GM12878 (cell line): ENCODE measurements at regions not wholly inside any gene's neighbourhood (a gene's known extent, or its start where the extent isn't known, plus 50 kb on each side); places are given as distances from the start of the nearest gene placed in this dataset.

Source experiments
- ATAC-seq: fragments of 200-7000 bp; cut with Tn5 transposase; 3 replicates; pipeline ENCODE4 v1.9.1; 2020; ENCODE audit warnings: mild to moderate bottlenecking, moderate library complexity
- BruUV-seq: library from RNA; stranded (reverse); fragments of 400-500 nt; replicated peaks from 2 replicates; lab custom pipeline; 2021; lab: Mats Ljungman, UMichigan
- CTCF ChIA-PET: fragments of 300-600 bp; sonication (Branson Sonifier 250); formaldehyde crosslinking; extraction: SDS; loops from one replicate; lab custom pipeline; 2021; ENCODE audit warnings: inconsistent platforms; lab: Yijun Ruan, JAX
- POLR2A ChIA-PET: fragments of 350-600 bp; formaldehyde crosslinking; extraction: SDS; loops from one replicate; lab custom pipeline; 2021; ENCODE audit warnings: inconsistent platforms; lab: Charles Lee
- RAD21 ChIA-PET: fragments of 300-600 bp; sonication (Branson Sonifier 250); formaldehyde crosslinking; loops from one replicate; lab custom pipeline; 2023; ENCODE audit warnings: antibody characterized with exemption; ENCODE audit not compliant: unreplicated experiment; lab: Charles Lee
- SMC1A ChIA-PET: fragments of 300-600 bp; sonication (Branson Sonifier 250); formaldehyde crosslinking; loops from one replicate; lab custom pipeline; 2023; ENCODE audit not compliant: unreplicated experiment, uncharacterized antibody; lab: Charles Lee
- DNase-seq: peaks from one replicate; pipeline ENCODE4 v3.0.0-alpha.2; 2011; ENCODE audit warnings: low read depth, low spot score
- FAIRE-seq: peaks from 3 replicates; lab custom pipeline; 2011; peaks lifted over from hg19 to GRCh38; lab: Jason Lieb, UNC
- H2AFZ ChIP-seq: 2 replicates; pipeline ENCODE4 v1.6.0; 2011; ENCODE audit warnings: low read depth, low read length, control low read depth; ENCODE audit not compliant: control insufficient read depth
- H3K27ac ChIP-seq: 2 replicates; pipeline ENCODE4 v1.5.1; 2011; ENCODE audit warnings: control low read depth; ENCODE audit not compliant: control insufficient read depth, insufficient read depth
- H3K27me3 ChIP-seq, 2 experiments: replicated peaks in 1 of 2; 2 replicates each; pipeline versions ENCODE4 v1.6.0 to v1.6.1; 2011; ENCODE audit warnings: low read length in 1 of 2; ENCODE audit not compliant: control insufficient read depth in 2 of 2, insufficient read depth in 2 of 2
- H3K36me3 ChIP-seq, 2 experiments: 2 replicates each; pipeline ENCODE4 v1.5.1; 2011; ENCODE audit warnings: low read length in 1 of 2; ENCODE audit not compliant: control insufficient read depth in 2 of 2, insufficient read depth in 2 of 2
- H3K4me1 ChIP-seq: 2 replicates; pipeline ENCODE4 v1.6.1; 2011; ENCODE audit warnings: mild to moderate bottlenecking, low read length, moderate library complexity, mixed read lengths; ENCODE audit not compliant: control insufficient read depth, insufficient read depth
- H3K4me2 ChIP-seq: 2 replicates; pipeline ENCODE4 v1.6.0; 2011; ENCODE audit warnings: control low read depth; ENCODE audit not compliant: control insufficient read depth, insufficient read depth
- H3K4me3 ChIP-seq: fragments of 200-600 bp; sonication (generic); 2 replicates; pipeline ENCODE4 v1.5.1; 2016
- H3K79me2 ChIP-seq: 2 replicates; pipeline ENCODE4 v1.6.0; 2011; ENCODE audit warnings: low read length; ENCODE audit not compliant: control insufficient read depth, insufficient read depth
- H3K9ac ChIP-seq: 2 replicates; pipeline ENCODE4 v1.8.0; 2011; ENCODE audit warnings: low read length, control low read depth, mixed read lengths; ENCODE audit not compliant: control insufficient read depth, insufficient read depth
- H3K9me3 ChIP-seq: replicated peaks from 3 replicates; pipeline ENCODE4 v1.5.1; 2011; ENCODE audit warnings: mild to moderate bottlenecking, low read length; ENCODE audit not compliant: control insufficient read depth, insufficient read depth
- H4K20me1 ChIP-seq: 2 replicates; pipeline ENCODE4 v1.6.0; 2011; ENCODE audit not compliant: control insufficient read depth, insufficient read depth
- ATF2 ChIP-seq: IDR thresholded peaks from 2 replicates; pipeline ENCODE4 v1.6.1; 2012; ENCODE audit warnings: low read length, inconsistent platforms
- IKZF2 ChIP-seq, 2 experiments: fragments of 450-650 bp; IDR thresholded peaks; 2 replicates each; pipeline ENCODE4 v1.6.1; 2017; ENCODE audit warnings: mild to moderate bottlenecking in 2 of 2, moderate library complexity in 2 of 2
- KLF5 ChIP-seq: fragments of 450-650 bp; IDR thresholded peaks from 2 replicates; pipeline ENCODE4 v1.6.1; 2014; ENCODE audit warnings: mild to moderate bottlenecking; ENCODE audit not compliant: partially characterized antibody
- LARP7 ChIP-seq: fragments of 450-650 bp; IDR thresholded peaks from 2 replicates; pipeline ENCODE4 v1.6.1; 2017; ENCODE audit warnings: mild to moderate bottlenecking
- MTA3 ChIP-seq: IDR thresholded peaks from 2 replicates; pipeline ENCODE4 v1.6.1; 2012; ENCODE audit warnings: low read length, inconsistent platforms, borderline replicate concordance
- MYB ChIP-seq: fragments of 150-350 bp; IDR thresholded peaks from 2 replicates; pipeline ENCODE4 v1.6.1; 2014; ENCODE audit warnings: mild to moderate bottlenecking, low read depth, low read length, borderline replicate concordance
- NFYA ChIP-seq: IDR thresholded peaks from 2 replicates; pipeline ENCODE4 v1.6.1; 2011; ENCODE audit warnings: low read depth, mild to moderate bottlenecking, low read length, improper control_type of control experiment, borderline replicate concordance
- WGBS: methylation state at CpG from one replicate; pipeline ENCODE4 v1.1.6; 2016; ENCODE audit warnings: low lambda C conversion rate; ENCODE audit not compliant: insufficient replicate concordance, insufficient coverage; ENCODE audit errors: missing lambda C conversion rate; 5-methylcytosine and 5-hydroxymethylcytosine counted together
- in situ Hi-C: fragments of 300-500 bp; cut with MboI; formaldehyde crosslinking; loops from 9 replicates; pipeline ENCODE4 v1.14.3; 2018; ENCODE audit warnings: mixed read lengths
- intact Hi-C: fragments of 100-400 bp; cut with micrococcal nuclease; formaldehyde crosslinking; loops from one replicate; pipeline ENCODE4 v1.14.2; 2022; ENCODE audit not compliant: unreplicated experiment
- TF ChIP-seq, protein P1 (sequence below): fragments of 450-650 bp; formaldehyde crosslinking; IDR thresholded peaks from 2 replicates; pipeline ENCODE4 v1.4.0; 2022; ENCODE audit warnings: mild to moderate bottlenecking, moderate library complexity

- SMC1A ChIA-PET: interaction anchor here (0.9 to 4.9 kb wide), 3 partner anchors 9 to 412 kb away, joined by 3 to 41 read pairs (median 7); no protein-coding TSS in a partner anchor
- in situ Hi-C loops: loop anchor here (5.0 kb wide), 3 partner anchors 126 to 411 kb away; no protein-coding TSS in a partner anchor
- no peak for FAIRE-seq
These were observed 456.1 kb downstream of the MFSD1 start for GRCh38 chr3:159257954-159258353.

More at GRCh38 chr3:159257954-159258353, 456.1 kb downstream of the MFSD1 start:
- DNase-seq: no peak
- TF ChIP-seq KLF5 (no peak), MYB (no peak), NFYA (no peak), LARP7 (no peak), MTA3 (no peak), ATF2 (no peak), IKZF2 (IDR thresholded peaks at IDR 0.05) (no peak)
- TF ChIP-seq, protein P1, sequence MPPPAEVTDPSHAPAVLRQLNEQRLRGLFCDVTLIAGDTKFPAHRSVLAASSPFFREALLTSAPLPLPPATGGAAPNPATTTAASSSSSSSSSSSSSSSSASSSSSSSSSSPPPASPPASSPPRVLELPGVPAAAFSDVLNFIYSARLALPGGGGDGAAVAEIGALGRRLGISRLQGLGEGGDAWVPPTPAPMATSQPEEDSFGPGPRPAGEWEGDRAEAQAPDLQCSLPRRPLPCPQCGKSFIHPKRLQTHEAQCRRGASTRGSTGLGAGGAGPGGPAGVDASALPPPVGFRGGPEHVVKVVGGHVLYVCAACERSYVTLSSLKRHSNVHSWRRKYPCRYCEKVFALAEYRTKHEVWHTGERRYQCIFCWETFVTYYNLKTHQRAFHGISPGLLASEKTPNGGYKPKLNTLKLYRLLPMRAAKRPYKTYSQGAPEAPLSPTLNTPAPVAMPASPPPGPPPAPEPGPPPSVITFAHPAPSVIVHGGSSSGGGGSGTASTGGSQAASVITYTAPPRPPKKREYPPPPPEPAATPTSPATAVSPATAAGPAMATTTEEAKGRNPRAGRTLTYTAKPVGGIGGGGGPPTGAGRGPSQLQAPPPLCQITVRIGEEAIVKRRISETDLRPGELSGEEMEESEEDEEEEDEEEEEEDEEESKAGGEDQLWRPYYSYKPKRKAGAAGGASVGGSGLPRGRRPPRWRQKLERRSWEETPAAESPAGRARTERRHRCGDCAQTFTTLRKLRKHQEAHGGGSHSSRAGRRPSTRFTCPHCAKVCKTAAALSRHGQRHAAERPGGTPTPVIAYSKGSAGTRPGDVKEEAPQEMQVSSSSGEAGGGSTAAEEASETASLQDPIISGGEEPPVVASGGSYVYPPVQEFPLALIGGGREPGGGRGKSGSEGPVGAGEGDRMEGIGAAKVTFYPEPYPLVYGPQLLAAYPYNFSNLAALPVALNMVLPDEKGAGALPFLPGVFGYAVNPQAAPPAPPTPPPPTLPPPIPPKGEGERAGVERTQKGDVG (CRISPR knock-in tag): no peak
- POLR2A ChIA-PET: no interaction called here
- Histone ChIP-seq H3K79me2 (no peaks in the 10 kb centered on the region), H3K4me3 (no peak overlapping the region), H3K36me3 (no peaks in the 10 kb centered on the region), H2AFZ (no peak overlapping the region), H3K9ac (no peak overlapping the region), H3K27me3 (no peaks in the 10 kb centered on the region), H4K20me1 (no peaks in the 10 kb centered on the region), H3K9me3 (no peaks in the 10 kb centered on the region), H3K4me2 (no peak overlapping the region), H3K27ac (no peak overlapping the region), H3K4me1 (no peaks in the 10 kb centered on the region)
- CTCF ChIA-PET: interaction anchor here (0.9 to 7.5 kb wide), 9 partner anchors 8 to 717 kb away, joined by 3 to 141 read pairs (median 4); partner anchors contain the start of gene MFSD1
- intact Hi-C loops: no loop called here
- WGBS: 1% methylated on average over 4 of the region's 4 CpGs
- BruUV-seq: no TSS peak
- ATAC-seq: no peak
- RAD21 ChIA-PET: interaction anchor here (6.5 kb wide), 1 partner anchor 412 kb away, joined by 62 read pairs; no protein-coding TSS in a partner anchor
